ENCODE measurements at regions not wholly inside any gene's neighbourhood (a gene's known extent, or its start where the extent isn't known, plus 50 kb on each side); places are given as distances from the start of the nearest gene placed in this dataset.

DNA sequence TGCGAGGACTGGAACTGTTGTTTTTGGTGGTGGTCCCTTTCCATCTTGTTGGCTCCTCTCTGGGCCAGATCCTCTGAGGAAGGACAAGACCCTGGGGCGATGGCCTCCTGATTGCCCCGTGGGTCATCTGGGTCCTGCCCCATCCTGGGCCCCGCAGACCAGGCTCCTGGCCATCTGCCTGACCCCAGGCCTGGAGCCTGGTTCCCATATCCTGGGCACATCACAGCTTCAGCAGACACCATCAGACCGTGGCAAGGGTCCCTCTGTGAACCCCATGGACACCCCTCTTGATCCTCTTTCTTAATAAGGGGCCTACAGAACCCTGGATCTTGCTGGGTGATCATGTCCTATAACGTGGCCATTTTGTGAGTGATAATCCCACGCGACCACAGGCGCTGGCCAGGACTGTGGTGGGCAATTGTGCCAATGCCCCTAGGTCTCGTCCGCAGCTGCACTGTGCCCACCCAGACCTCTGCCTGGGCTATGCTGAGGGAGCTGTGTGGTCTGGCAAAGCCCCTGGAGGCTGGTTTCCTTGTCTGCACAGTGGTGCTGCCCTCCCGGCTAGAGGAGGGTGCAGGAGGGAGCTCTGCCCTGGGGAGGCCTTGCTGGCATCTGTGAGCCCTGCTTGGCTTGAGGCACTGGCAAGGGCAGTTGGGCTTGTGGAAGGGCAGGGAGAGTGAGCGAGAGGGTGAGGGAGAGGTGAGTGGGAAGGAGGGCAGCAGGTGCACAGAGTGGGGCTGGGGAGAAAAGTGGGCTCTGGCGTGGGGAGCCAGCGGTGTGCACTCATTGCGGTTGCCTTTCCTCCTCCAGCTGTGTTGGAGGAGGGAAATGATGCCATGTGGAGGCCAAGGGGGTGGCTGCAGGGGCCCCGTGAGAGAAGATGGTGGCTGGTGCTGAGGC, 53.1 kb upstream of the PRR23E start:
- intact Hi-C loops (cut with micrococcal nuclease), result no loop called here
- WGBS (ENCODE audit: insufficient coverage), result 87% methylated on average over 16 of the region's 17 CpGs
- Mint-ChIP-seq H3K4me3 (no peak overlapping the region), H3K27ac (no peak overlapping the region), H3K27me3 (peaks cover 25% of the 10 kb centered on the region), H3K9me3 (ENCODE audit: insufficient read depth) (peaks cover 9% of the 10 kb centered on the region), H3K4me1 (no peaks in the 10 kb centered on the region)
- Histone ChIP-seq H3K27me3 (replicated peaks in 1 of 4; ENCODE audit: control extremely low read depth in 1 of 4, control insufficient read depth in 3 of 4, insufficient read depth in 4 of 4, low read length in 3 of 4) (peaks cover 0 to 20% (median 0%) of the 10 kb centered on the region in 4 experiments), H4K20me1 (ENCODE audit: control insufficient read depth, insufficient read depth, low read length, poor library complexity, severe bottlenecking) (no peaks in the 10 kb centered on the region), H3K4me3 (ENCODE audit: control extremely low read depth in 1 of 5, extremely low read depth in 1 of 5, insufficient read depth in 1 of 5, low read depth in 2 of 5, low read length in 4 of 5) (no peak overlapping the region), H3K4me1 (ENCODE audit: control insufficient read depth in 2 of 2, insufficient read depth in 2 of 2, low read length in 2 of 2) (no peaks in the 10 kb centered on the region), H3K79me2 (ENCODE audit: control insufficient read depth, insufficient read depth, low read length) (no peaks in the 10 kb centered on the region), H3K36me3 (replicated peaks in 1 of 2; ENCODE audit: control extremely low read depth in 1 of 2, control insufficient read depth in 1 of 2, extremely low read depth in 1 of 2, insufficient read depth in 2 of 2, low read length in 1 of 2) (no peaks in the 10 kb centered on the region), H2AFZ (ENCODE audit: insufficient read depth, low read depth, low read length, poor library complexity, severe bottlenecking) (no peak overlapping the region), H3K27ac (ENCODE audit: low read length in 2 of 2) (no peak overlapping the region), H3K9ac (ENCODE audit: low read length) (no peak overlapping the region), H3K9me3 (ENCODE audit: control extremely low read depth in 1 of 3, control insufficient read depth in 2 of 3, insufficient read depth in 1 of 3, low read length in 2 of 3) (peaks cover 0 to 2% (median 0%) of the 10 kb centered on the region in 3 donors), H3K4me2 (replicated peaks; ENCODE audit: low read depth, low read length, poor library complexity, severe bottlenecking) (no peak overlapping the region)
- DNase-seq, result no peak
- ChIA-PET CTCF (no interaction called here), POLR2A (no interaction called here)
- no peak for ATAC-seq (ENCODE audit: low read depth)
- TF ChIP-seq CTCF (IDR thresholded peaks at IDR 0.05) (no peak), EZH2 (IDR thresholded peaks at IDR 0.05; ENCODE audit: borderline replicate concordance, insufficient read depth, low read depth, low read length, poor library complexity, severe bottlenecking) (no peak)
